ENCODE measurements at regions not wholly inside any gene's neighbourhood (a gene's known extent, or its start where the extent isn't known, plus 50 kb on each side); places are given as distances from the start of the nearest gene placed in this dataset.

GRCh38 chr1:191261111-191261510 is 783.4 kb upstream of the BRINP3 start:
- DNase-seq (no peak), ATAC-seq (ENCODE audit: insufficient read depth, low read depth) (no peak)
- Histone ChIP-seq H3K79me2 (ENCODE audit: insufficient read depth, low read length) (no peaks in the 10 kb centered on the region), H3K4me3 (ENCODE audit: low read depth in 1 of 2, low read length in 2 of 2) (no peak overlapping the region), H3K9ac (ENCODE audit: low read depth, low read length) (no peak overlapping the region), H3K4me2 (ENCODE audit: insufficient read depth, low read length) (no peak overlapping the region), H3K27ac (ENCODE audit: low read length) (no peak overlapping the region), H3K27me3 (ENCODE audit: insufficient read depth, low read length, poor library complexity) (no peaks in the 10 kb centered on the region), H3K4me1 (ENCODE audit: insufficient read depth, low read length) (no peaks in the 10 kb centered on the region; the same call in 1 of the 2 replicates), H2AFZ (ENCODE audit: low read depth, low read length) (no peak overlapping the region), H4K20me1 (ENCODE audit: insufficient read depth, low read length) (no peaks in the 10 kb centered on the region), H3K36me3 (ENCODE audit: insufficient read depth, low read length) (no peaks in the 10 kb centered on the region), H3K9me3 (ENCODE audit: insufficient read depth, low read length, severe bottlenecking) (peaks cover 2% of the 10 kb centered on the region)
- no peak for TF ChIP-seq EZH2 (IDR thresholded peaks at IDR 0.05; ENCODE audit: borderline replicate concordance, low read depth, low read length, severe bottlenecking)
- TF ChIP-seq CTCF (IDR thresholded peaks at IDR 0.05; ENCODE audit: borderline replicate concordance, extremely low read depth, low read length, poor library complexity, severe bottlenecking) = no peak

GRCh38 chr1:191279266-191279800 is 801.7 kb upstream of the BRINP3 start:
- Histone ChIP-seq H3K4me2 (ENCODE audit: insufficient read depth, low read length) (no peak overlapping the region), H3K27ac (ENCODE audit: low read length) (no peak overlapping the region), H4K20me1 (ENCODE audit: insufficient read depth, low read length) (no peaks in the 10 kb centered on the region), H3K79me2 (ENCODE audit: insufficient read depth, low read length) (no peaks in the 10 kb centered on the region), H2AFZ (ENCODE audit: low read depth, low read length) (no peak overlapping the region), H3K27me3 (ENCODE audit: insufficient read depth, low read length, poor library complexity) (no peaks in the 10 kb centered on the region), H3K4me1 (ENCODE audit: insufficient read depth, low read length) (no peaks in the 10 kb centered on the region), H3K36me3 (ENCODE audit: insufficient read depth, low read length) (no peaks in the 10 kb centered on the region), H3K9ac (ENCODE audit: low read depth, low read length) (no peak overlapping the region), H3K9me3 (ENCODE audit: insufficient read depth, low read length, severe bottlenecking) (peaks cover 15% of the 10 kb centered on the region), H3K4me3 (ENCODE audit: low read depth in 1 of 2, low read length in 2 of 2) (no peak overlapping the region; a peak in 1 of 4 replicates)
- ATAC-seq (ENCODE audit: insufficient read depth, low read depth) (no peak), DNase-seq (no peak)
- TF ChIP-seq EZH2 (IDR thresholded peaks at IDR 0.05; ENCODE audit: borderline replicate concordance, low read depth, low read length, severe bottlenecking) (no peak), CTCF (IDR thresholded peaks at IDR 0.05; ENCODE audit: borderline replicate concordance, extremely low read depth, low read length, poor library complexity, severe bottlenecking) (no peak)

GRCh38 chr1:191284175-191284574 is 806.5 kb upstream of the BRINP3 start:
- H3K79me2 ChIP-seq (ENCODE audit: insufficient read depth, low read length) = no peaks in the 10 kb centered on the region
- no peak overlapping the region for H3K27ac ChIP-seq (ENCODE audit: low read length)
- TF ChIP-seq EZH2 (IDR thresholded peaks at IDR 0.05; ENCODE audit: borderline replicate concordance, low read depth, low read length, severe bottlenecking) (no peak), CTCF (IDR thresholded peaks at IDR 0.05; ENCODE audit: borderline replicate concordance, extremely low read depth, low read length, poor library complexity, severe bottlenecking) (no peak)

More at GRCh38 chr1:191284175-191284574, 806.5 kb upstream of the BRINP3 start:
- DNase-seq = no peak
- Histone ChIP-seq H2AFZ (ENCODE audit: low read depth, low read length) (no peak overlapping the region), H3K36me3 (ENCODE audit: insufficient read depth, low read length) (no peaks in the 10 kb centered on the region), H3K27me3 (ENCODE audit: insufficient read depth, low read length, poor library complexity) (no peaks in the 10 kb centered on the region), H3K4me3 (ENCODE audit: low read depth in 1 of 2, low read length in 2 of 2) (no peak overlapping the region), H3K4me1 (ENCODE audit: insufficient read depth, low read length) (no peaks in the 10 kb centered on the region), H3K4me2 (ENCODE audit: insufficient read depth, low read length) (no peak overlapping the region), H3K9me3 (ENCODE audit: insufficient read depth, low read length, severe bottlenecking) (peaks cover 15% of the 10 kb centered on the region), H4K20me1 (ENCODE audit: insufficient read depth, low read length) (no peaks in the 10 kb centered on the region), H3K9ac (ENCODE audit: low read depth, low read length) (no peak overlapping the region)
- no peak for ATAC-seq (ENCODE audit: insufficient read depth, low read depth)
